OCI-LY7 (cell line): ENCODE measurements at regions not wholly inside any gene's neighbourhood (a gene's known extent, or its start where the extent isn't known, plus 50 kb on each side); places are given as distances from the start of the nearest gene placed in this dataset.

Experiments
- EZH2phosphoT487 ChIP-seq: fragments of 200-600 bp; sonication (generic); IDR thresholded peaks from 2 replicates; pipeline ENCODE4 v1.6.1; 2018; ENCODE audit warnings: low read depth, borderline replicate concordance, mild to moderate bottlenecking, mixed run types, antibody characterized with exemption, low read length, moderate library complexity, mixed read lengths
- TF ChIP-seq, protein P1 (sequence below): fragments of 200-600 bp; sonication (generic); conservative IDR thresholded peaks from 2 replicates; pipeline ENCODE4 v1.5.1; 2014; ENCODE audit warnings: mild to moderate bottlenecking, antibody characterized with exemption, low read length, moderate library complexity, mixed read lengths

DNA sequence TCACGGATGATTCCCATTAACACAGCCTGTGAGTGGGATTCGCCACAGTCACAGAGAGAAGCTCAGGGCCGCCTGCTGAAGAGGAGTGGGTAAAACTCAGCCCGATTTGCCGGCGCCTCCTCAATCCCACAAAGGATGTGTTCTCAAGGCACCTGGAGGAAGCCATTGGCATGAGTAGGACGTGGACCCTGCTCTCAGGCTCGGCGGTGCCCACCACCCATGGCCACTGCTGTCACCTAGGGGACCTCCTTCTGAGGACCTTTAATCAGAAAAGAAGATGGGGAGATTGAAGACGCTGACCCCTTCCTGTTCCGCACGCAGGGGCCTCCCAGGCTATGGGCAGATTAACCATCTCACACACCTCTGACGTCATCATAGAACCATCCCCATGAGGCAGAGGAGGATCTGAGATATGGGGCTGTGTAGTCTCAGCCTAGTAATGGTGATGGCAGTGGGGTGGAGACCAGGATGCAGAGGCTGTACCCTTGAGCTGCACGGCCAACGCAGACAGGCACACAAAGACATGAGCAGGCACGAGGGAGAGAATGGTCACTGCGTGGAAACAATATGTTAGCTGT is 571.8 kb downstream of the BRD1 start:
- TF ChIP-seq, protein P1, sequence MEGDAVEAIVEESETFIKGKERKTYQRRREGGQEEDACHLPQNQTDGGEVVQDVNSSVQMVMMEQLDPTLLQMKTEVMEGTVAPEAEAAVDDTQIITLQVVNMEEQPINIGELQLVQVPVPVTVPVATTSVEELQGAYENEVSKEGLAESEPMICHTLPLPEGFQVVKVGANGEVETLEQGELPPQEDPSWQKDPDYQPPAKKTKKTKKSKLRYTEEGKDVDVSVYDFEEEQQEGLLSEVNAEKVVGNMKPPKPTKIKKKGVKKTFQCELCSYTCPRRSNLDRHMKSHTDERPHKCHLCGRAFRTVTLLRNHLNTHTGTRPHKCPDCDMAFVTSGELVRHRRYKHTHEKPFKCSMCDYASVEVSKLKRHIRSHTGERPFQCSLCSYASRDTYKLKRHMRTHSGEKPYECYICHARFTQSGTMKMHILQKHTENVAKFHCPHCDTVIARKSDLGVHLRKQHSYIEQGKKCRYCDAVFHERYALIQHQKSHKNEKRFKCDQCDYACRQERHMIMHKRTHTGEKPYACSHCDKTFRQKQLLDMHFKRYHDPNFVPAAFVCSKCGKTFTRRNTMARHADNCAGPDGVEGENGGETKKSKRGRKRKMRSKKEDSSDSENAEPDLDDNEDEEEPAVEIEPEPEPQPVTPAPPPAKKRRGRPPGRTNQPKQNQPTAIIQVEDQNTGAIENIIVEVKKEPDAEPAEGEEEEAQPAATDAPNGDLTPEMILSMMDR = no peak
- no peak for TF ChIP-seq EZH2phosphoT487
